Stomach smooth muscle (tissue), 2 donors: ENCODE measurements at regions not wholly inside any gene's neighbourhood (a gene's known extent, or its start where the extent isn't known, plus 50 kb on each side); places are given as distances from the start of the nearest gene placed in this dataset.

Source experiments
- H3K27ac ChIP-seq: one replicate; pipeline ENCODE4 v1.7.0; 2013; ENCODE audit warnings: mild to moderate bottlenecking, low read length, inconsistent platforms
- H3K27me3 ChIP-seq, 2 donors: one replicate each; pipeline ENCODE4 v1.7.0; 2013; ENCODE audit warnings: low read length in 2 of 2; ENCODE audit not compliant: insufficient read depth in 2 of 2, control insufficient read depth in 1 of 2
- H3K36me3 ChIP-seq, 2 donors: one replicate each; pipeline ENCODE4 v1.7.0; 2013; ENCODE audit warnings: low read length in 2 of 2; ENCODE audit not compliant: control insufficient read depth in 2 of 2, insufficient read depth in 2 of 2
- H3K4me1 ChIP-seq: one replicate; pipeline ENCODE4 v1.7.0; 2013; ENCODE audit warnings: low read length; ENCODE audit not compliant: control insufficient read depth, insufficient read depth
- H3K4me3 ChIP-seq, 2 donors: one replicate each; pipeline ENCODE4 v1.7.0; 2013; ENCODE audit warnings: low read length in 2 of 2
- H3K9ac ChIP-seq, 2 donors: one replicate each; pipeline ENCODE4 v1.7.0; 2013; ENCODE audit warnings: low read length in 2 of 2, mild to moderate bottlenecking in 1 of 2
- H3K9me3 ChIP-seq, 2 donors: one replicate each; pipeline ENCODE4 v1.7.0; 2013; ENCODE audit warnings: low read length in 2 of 2; ENCODE audit not compliant: control insufficient read depth in 2 of 2
- donor health status: healthy.
- donor health status: Pancreatic carcinoma.

- no peaks in the 10 kb centered on the region for H3K36me3 ChIP-seq
- H3K9ac ChIP-seq: no peak overlapping the region
- no peak overlapping the region for H3K4me3 ChIP-seq
- H3K27me3 ChIP-seq: no peaks in the 10 kb centered on the region
- no peak overlapping the region for H3K27ac ChIP-seq
- H3K4me1 ChIP-seq: no peaks in the 10 kb centered on the region
- H3K9me3 ChIP-seq: peaks cover 0 to 2% of the 10 kb centered on the region in 2 donors
Measured at GRCh38 chr13:89027694-89028306, 1356.6 kb downstream of the SLITRK5 start.

GRCh38 chr13:89029062-89029461 lies 1357.9 kb downstream of the SLITRK5 start:
- H3K4me1 ChIP-seq: no peaks in the 10 kb centered on the region
- H3K36me3 ChIP-seq: no peaks in the 10 kb centered on the region
- H3K4me3 ChIP-seq: no peak overlapping the region
- no peaks in the 10 kb centered on the region for H3K27me3 ChIP-seq
- no peak overlapping the region for H3K9ac ChIP-seq
- H3K9me3 ChIP-seq: peaks cover 0 to 2% of the 10 kb centered on the region in 2 donors
- H3K27ac ChIP-seq: no peak overlapping the region

- Histone ChIP-seq H3K27me3 (no peaks in the 10 kb centered on the region), H3K27ac (no peak overlapping the region)
Measured at GRCh38 chr13:89034015-89034414, 1362.8 kb downstream of the SLITRK5 start.

GRCh38 chr13:89052699-89053098 lies 1381.5 kb downstream of the SLITRK5 start:
- Histone ChIP-seq H3K9me3 (no peaks in the 10 kb centered on the region), H3K27ac (no peak overlapping the region), H3K27me3 (no peaks in the 10 kb centered on the region), H3K9ac (no peak overlapping the region), H3K4me1 (no peaks in the 10 kb centered on the region), H3K4me3 (no peak overlapping the region), H3K36me3 (no peaks in the 10 kb centered on the region)

More at GRCh38 chr13:89034015-89034414, 1362.8 kb downstream of the SLITRK5 start:
- Histone ChIP-seq H3K9me3 (no peaks in the 10 kb centered on the region), H3K4me3 (no peak overlapping the region), H3K4me1 (no peaks in the 10 kb centered on the region), H3K36me3 (no peaks in the 10 kb centered on the region), H3K9ac (no peak overlapping the region)

GRCh38 chr13:89053418-89053817 lies 1382.2 kb downstream of the SLITRK5 start:
- Histone ChIP-seq H3K27me3 (no peaks in the 10 kb centered on the region), H3K36me3 (no peaks in the 10 kb centered on the region), H3K9me3 (no peaks in the 10 kb centered on the region), H3K27ac (no peak overlapping the region), H3K4me3 (no peak overlapping the region), H3K4me1 (no peaks in the 10 kb centered on the region), H3K9ac (no peak overlapping the region)

- Histone ChIP-seq H3K4me3 (no peak overlapping the region), H3K9me3 (no peaks in the 10 kb centered on the region), H3K9ac (no peak overlapping the region), H3K36me3 (no peaks in the 10 kb centered on the region), H3K4me1 (no peaks in the 10 kb centered on the region), H3K27ac (no peak overlapping the region), H3K27me3 (no peaks in the 10 kb centered on the region)
Measured at GRCh38 chr13:89057274-89057673, 1386.1 kb downstream of the SLITRK5 start.

GRCh38 chr13:89057862-89058261 lies 1386.7 kb downstream of the SLITRK5 start:
- H3K4me1 ChIP-seq: no peaks in the 10 kb centered on the region

GRCh38 chr13:89061821-89062220 lies 1390.7 kb downstream of the SLITRK5 start:
- no peaks in the 10 kb centered on the region for H3K36me3 ChIP-seq
- no peak overlapping the region for H3K4me3 ChIP-seq
- no peaks in the 10 kb centered on the region for H3K4me1 ChIP-seq
- no peaks in the 10 kb centered on the region for H3K27me3 ChIP-seq
- H3K27ac ChIP-seq: no peak overlapping the region
- H3K9me3 ChIP-seq: no peaks in the 10 kb centered on the region
- H3K9ac ChIP-seq: no peak overlapping the region

More at GRCh38 chr13:89057862-89058261, 1386.7 kb downstream of the SLITRK5 start:
- H3K4me3 ChIP-seq: no peak overlapping the region
- H3K9me3 ChIP-seq: no peaks in the 10 kb centered on the region
- no peak overlapping the region for H3K27ac ChIP-seq
- H3K36me3 ChIP-seq: no peaks in the 10 kb centered on the region
- no peak overlapping the region for H3K9ac ChIP-seq
- H3K27me3 ChIP-seq: no peaks in the 10 kb centered on the region

- Histone ChIP-seq H3K4me1 (no peaks in the 10 kb centered on the region), H3K27me3 (no peaks in the 10 kb centered on the region), H3K4me3 (no peak overlapping the region), H3K9ac (no peak overlapping the region), H3K9me3 (no peaks in the 10 kb centered on the region), H3K27ac (no peak overlapping the region), H3K36me3 (no peaks in the 10 kb centered on the region)
Measured at GRCh38 chr13:89066868-89067466, 1395.8 kb downstream of the SLITRK5 start.

- H3K9me3 ChIP-seq: no peaks in the 10 kb centered on the region
- no peak overlapping the region for H3K9ac ChIP-seq
- no peaks in the 10 kb centered on the region for H3K27me3 ChIP-seq
- H3K4me1 ChIP-seq: no peaks in the 10 kb centered on the region
- no peak overlapping the region for H3K4me3 ChIP-seq
- no peak overlapping the region for H3K27ac ChIP-seq
- no peaks in the 10 kb centered on the region for H3K36me3 ChIP-seq
Measured at GRCh38 chr13:89072979-89073378, 1401.8 kb downstream of the SLITRK5 start.

- Histone ChIP-seq H3K4me3 (no peak overlapping the region), H3K27ac (no peak overlapping the region), H3K27me3 (no peaks in the 10 kb centered on the region), H3K9me3 (no peaks in the 10 kb centered on the region), H3K9ac (no peak overlapping the region), H3K36me3 (no peaks in the 10 kb centered on the region), H3K4me1 (no peaks in the 10 kb centered on the region)
Measured at GRCh38 chr13:89076622-89077021, 1405.5 kb downstream of the SLITRK5 start.
